HG03520 (cell line): ENCODE measurements at regions not wholly inside any gene's neighbourhood (a gene's known extent, or its start where the extent isn't known, plus 50 kb on each side); places are given as distances from the start of the nearest gene placed in this dataset.

Experiments
- ATAC-seq: cut with Tn5 transposase; IDR thresholded peaks from one replicate; pipeline ENCODE4 v1.9.1; 2021; ENCODE audit warnings: mild to moderate bottlenecking, moderate library complexity; ENCODE audit not compliant: unreplicated experiment

DNA sequence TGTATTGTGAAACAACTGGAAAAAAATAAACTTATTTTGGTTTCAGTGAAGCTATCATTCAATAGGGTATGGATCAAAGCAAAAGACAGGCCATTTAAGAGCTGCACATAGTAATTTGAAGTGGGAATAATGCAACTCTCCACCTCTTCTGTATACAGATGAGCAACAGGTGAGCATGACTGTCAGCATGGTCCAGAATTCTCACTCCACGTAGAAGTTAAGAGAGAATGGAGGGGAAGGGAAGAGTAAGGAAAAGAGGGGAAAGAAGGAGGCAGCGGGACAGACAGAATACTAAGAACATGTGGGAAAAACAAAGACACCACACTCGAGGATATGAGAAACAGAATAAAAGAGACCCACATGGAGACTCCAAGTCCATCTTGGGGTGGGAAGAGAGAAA, 396.1 kb upstream of the GRIA1 start:
- no peak for ATAC-seq

DNA sequence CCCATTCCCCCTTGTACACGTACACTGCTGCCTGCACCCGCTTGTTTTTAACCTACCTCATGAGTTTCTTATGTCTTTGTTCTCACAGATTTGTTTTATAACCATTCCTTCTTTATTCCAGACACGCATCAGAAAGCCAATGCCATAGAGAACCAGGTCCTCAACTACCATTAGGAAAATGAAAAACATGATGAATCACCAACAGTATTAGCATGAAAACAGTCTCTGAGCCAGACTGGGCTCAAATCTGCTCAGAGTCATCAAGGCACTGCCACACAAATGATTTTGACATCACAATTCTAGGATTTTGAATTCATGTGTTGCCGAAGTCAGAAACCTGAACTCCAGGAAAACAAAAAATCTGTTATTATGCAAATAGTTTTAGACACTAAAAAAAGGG, 394.1 kb upstream of the GRIA1 start:
- no peak for ATAC-seq

DNA sequence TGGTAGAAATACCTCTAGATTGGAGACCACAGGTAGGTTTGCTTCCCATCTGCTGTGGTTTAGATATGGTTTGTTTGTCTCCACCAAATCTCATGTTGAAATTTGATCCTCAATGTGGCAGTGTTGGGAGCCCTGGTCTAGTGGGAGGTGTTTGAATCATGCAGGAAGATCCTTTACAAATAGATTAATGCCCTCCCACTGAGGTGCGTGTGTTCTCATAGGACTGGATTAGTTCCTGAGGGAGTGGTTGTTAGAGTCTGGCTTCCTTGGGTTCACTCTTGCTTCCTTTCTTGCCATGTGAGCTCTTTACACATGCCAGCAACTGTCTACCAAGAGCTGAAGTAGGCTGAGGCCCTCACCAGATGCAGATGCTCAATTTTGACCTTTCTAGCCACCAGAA, 391.1 kb upstream of the GRIA1 start:
- ATAC-seq: no peak

DNA sequence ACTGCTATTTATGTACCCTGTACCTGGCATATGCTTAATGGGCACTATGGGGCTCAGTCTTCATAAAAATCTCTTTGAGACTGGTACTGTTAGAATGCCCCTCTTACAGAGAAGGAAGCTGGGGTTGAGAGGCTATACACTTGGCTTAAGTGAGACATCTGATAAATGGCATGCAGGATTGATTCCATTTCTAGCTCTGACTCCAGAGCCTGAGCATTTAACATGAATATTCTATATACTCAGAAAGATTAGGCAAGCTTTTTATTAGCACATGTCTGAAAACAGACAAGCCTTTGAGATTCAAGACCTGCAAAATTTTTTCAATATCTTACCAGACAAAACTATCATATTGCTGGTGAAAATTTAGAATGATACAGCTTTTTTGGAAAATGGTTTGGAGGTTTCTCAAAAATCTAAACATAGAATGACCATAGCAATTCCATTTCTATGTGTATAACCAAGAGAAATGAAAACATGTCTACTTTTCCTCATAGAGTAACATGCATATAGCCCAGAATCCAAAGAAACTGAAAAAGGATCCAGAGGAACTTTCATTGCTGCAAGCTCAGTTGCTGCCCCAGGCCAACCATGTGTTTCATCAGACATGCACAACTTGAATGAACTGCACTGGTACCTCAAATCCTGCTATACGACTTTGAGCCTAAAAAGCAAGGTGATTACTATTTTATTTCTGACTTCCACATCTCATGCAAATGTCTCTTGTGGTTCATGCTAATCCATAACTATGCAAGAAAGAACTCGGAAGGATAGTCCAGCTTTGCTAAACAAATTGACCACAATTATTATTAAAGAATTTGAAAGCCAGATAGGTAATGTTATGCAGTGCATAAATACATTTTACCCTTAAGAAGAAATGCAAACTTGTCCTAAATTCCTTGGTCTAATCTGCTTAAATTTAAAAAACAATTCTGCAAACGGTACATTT, 389.0 kb upstream of the GRIA1 start:
- ATAC-seq: no peak

DNA sequence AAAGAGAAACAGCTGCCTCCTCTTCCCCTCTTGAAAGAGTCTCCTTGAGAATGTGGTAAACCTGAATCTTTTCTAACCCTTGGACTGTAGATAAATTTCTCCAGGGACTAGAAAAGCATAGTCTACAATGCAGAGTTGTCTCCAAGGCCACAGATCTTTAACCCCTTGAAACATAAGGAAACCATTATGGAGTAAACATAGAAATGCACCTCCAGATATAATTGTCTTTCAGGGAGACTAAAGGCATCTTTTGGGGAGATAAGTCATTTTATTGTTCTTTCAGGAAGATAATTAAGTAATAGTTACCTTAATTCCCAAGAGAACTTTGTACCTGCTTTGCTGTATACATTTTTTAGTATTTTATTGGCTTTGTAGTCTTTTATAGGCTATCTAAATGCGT, 373.6 kb upstream of the GRIA1 start:
- ATAC-seq: no peak

DNA sequence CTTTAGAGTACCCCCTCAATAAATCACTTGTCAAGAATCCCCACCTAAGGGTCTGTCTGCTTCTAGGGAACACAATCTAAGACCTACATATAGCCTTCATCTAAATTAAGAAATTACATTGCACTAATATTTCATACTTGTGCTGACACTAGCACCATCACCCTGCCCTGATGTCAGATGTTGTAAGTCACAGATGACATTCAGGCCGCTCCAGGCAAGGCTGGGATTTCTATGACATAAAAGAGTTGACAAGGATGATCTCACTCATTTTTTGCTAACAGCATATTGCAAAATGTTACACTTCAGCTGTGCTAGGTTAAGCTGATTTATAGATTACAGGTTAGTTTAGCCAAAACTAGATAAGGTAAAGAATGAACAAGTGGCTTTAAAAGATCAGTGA, 372.5 kb upstream of the GRIA1 start:
- no peak for ATAC-seq

DNA sequence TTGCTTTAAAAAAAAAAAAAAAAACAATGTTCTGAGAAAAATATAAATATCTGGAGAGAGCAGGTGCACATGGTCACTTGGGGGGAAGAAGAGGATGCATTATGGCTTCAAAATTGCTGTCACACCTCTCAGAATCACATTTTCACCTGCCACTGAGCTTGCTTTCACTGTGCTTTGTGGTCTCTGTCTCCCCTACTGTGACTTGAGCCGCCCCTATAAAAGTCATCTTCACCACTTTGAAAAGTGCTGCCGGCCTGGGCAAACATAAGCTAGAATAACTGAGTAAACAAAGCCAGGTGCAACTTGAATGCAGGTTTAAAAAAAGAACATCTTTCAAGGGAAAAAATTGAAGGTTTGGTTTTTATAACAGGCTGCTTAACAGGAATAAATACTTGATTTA, 368.1 kb upstream of the GRIA1 start:
- no peak for ATAC-seq

DNA sequence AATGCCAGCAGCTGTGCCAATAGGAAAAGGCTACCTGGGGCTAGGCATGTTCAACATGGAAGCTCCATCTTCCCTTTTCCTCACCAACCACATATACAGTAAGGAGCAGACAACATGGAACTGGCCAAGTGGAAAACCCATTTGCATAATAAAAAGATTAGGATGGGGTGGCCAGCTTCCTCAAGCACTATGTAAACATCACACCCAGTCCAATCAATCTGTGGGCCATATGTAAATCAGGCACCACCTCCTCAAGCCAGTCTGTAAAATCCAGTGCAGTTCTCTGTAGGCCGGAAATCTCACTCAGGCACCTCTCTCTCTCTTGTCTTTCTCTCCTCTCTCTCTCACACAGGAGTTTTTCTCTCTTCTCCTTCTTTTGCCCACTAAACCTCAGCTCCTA, 360.2 kb upstream of the GRIA1 start:
- no peak for ATAC-seq

DNA sequence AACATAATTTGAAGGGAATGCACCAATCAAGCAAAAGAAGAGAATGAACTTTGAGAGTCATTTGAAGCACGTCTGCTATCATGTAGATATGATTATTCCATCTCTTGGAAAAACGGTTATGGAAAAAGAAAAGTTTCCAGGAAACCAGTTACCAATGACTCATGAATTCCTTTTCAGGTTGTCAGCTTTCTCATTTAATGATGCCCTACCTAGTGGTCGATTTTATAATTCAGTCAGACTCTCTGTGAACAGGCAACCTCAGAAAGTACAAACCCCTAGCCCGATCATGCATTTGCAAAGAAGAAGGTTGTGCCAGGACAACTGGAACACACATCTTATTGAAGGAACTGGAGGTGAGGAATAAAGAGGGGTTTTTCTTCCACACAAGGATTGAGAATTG, 355.1 kb upstream of the GRIA1 start:
- no peak for ATAC-seq

DNA sequence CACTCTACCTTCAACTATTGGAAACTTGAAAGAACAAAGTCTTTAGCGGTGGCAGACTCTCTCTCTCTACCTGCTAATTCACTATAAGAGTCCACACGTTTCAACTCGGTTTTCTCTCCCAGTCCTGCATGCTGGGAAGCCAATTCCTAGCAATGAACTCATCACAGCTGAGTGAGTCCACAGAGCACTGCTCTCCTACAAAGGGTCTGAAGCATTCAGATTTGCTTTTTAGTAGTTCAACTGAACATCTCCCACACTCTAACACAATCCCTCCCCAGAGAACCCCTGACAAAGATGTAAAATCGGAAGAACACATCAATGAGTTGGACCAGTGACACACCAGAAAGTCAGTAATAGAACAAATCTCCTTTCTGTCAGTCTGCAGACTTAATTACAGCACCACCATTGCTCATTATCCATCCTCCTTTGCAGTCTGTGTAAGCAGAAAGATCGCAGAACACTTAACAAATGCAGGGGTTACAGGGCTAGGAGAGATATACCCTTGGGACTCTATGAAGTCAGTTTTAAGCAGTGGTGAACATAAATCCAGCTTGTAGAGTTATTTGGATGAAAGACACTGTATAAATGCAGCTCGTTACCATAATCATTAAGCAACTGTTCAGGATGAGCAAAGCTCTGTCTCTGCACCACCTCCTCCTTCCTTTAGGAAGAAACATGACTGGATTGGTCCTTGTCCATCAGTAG, 353.4 kb upstream of the GRIA1 start:
- no peak for ATAC-seq

DNA sequence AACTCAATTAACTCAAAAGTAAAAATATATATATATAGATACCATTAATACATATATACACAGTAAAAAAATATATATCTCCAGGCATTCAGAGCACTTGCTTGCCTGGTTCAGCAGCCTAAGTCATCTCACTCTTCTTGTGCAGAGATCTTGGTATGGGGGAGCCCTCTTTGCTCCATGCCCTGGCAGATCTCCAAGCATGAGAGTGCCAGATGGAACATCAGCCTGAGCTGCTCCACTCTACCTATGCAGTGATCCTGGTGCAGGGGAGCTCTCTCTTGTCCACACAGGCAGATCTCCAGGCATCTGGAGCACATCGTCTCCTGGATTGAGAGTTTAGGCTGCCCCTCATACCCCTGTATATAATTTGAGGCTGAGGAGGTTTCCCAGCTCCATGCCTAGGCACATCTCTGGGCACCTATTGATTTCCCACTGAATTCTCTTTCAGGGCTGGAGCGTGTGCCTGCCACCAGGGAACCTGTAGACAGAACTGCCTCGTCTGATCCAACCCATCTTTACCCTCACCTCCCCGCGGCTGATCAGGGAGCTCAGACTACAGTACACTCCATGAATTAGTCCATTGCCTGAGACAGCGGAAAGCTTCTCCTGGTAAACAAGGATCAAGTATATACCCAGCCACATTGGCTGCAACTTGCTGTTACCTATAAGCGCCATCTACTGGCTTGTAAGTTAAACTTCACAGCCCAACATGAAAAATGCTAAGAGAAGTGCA, 342.4 kb upstream of the GRIA1 start:
- ATAC-seq: peak; percentile 93

DNA sequence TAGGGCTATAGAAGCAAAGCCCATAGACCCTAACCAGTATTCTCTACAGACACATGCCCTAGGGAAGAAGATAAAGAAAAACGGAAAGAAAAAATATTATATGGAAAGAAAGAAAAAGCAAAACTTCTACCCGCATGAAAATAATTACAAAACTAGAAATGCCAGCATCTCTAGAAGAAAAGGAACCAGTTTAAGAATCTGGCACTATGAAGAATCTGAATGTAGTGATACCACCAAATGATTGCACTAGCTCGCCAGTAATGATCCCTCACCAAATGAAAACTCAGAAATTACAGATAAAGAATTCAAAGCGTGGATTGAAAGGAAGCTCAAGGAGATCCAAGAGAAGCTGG, 341.9 kb upstream of the GRIA1 start:
- no peak for ATAC-seq

DNA sequence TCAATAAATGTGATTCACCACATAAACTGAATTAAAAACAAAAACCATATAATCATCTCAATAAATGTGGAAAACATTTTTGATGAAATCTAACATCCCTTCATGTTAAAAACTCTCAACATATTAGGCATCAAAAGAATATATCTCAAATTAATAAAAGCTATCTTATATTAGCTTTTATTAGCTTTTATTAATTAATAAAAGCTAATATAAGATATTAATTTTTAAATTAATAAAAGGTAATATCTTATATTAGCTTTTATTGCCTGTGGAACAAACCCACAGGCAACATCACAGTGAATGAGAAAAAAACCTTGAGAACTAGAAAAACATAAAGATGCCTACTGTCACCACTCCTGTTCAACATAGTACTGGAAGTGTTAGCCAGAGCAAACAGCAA, 338.9 kb upstream of the GRIA1 start:
- ATAC-seq: no peak

DNA sequence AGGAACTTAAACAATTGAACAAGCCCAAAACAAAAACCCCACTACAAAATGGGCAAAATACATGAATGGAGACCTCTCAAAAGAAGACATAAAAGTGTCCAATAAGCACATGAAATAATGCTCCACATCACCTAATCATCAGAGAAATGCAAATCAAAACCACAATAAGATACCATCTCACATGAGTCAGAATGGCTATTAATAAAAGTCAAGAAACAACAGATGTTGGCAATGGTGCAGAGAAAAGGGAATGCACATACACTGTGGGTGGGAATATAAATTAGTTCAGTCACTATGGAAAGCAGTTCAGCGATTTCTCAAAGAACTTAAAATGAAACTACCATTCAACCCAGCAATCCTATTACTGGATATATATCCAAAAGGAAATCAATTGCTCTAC, 337.4 kb upstream of the GRIA1 start:
- ATAC-seq: no peak

DNA sequence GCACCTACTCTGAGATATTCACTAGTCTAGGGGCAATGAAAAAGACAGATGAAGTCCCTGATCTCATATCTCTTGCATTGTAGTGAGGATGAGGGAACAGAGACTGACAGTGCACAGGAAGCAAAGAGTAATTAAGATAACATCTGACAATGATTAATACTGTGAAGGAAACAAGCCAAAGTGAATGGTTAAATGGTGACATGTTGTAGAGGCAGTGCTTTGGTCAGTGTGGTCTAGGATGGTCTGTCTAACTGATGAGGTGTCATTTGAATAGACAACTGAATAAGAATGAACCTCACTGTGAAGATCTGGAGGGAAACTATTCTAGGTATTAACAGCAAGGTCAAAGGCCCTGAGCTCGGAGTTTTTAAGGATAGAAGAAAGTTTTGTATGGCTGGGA, 333.3 kb upstream of the GRIA1 start:
- peak; percentile 40 for ATAC-seq

DNA sequence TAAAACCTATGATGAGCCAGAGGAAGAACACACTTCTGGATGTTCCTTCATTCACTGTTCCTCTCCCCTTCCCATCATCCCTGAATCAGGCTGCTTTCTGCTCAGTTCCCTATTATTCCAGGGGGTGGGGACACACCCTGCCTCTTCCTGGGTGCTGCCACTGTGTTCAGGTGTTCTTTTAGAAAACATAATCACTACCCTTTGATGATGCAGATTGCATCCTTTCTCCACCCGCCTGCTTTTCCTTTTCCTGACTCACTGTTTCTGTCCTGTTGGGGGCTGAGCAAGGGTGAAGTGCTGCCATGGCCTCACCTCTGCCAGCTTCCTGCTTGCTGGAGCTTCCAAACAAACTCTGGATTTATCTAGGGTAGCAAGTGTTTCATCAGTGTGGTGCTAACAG, 331.9 kb upstream of the GRIA1 start:
- ATAC-seq: no peak

DNA sequence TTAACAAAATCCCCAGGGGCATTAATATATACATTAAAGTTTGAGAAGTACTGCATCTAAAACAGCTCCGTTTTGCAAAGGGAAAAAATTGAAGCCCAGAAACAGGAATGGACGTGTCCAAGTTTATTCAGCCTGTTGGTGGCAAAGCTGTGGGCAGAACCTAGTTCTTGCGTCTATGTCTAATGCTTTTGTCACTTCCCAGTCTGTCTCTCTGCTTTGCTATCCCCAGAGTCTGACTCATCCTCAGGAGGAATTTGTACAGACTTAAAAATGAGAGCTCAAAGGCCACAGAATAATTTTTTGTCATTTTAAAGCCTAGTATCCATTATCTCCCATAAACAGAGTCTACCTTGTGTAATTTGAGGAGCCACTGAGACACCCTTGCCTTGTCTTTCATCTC, 330.9 kb upstream of the GRIA1 start:
- no peak for ATAC-seq

DNA sequence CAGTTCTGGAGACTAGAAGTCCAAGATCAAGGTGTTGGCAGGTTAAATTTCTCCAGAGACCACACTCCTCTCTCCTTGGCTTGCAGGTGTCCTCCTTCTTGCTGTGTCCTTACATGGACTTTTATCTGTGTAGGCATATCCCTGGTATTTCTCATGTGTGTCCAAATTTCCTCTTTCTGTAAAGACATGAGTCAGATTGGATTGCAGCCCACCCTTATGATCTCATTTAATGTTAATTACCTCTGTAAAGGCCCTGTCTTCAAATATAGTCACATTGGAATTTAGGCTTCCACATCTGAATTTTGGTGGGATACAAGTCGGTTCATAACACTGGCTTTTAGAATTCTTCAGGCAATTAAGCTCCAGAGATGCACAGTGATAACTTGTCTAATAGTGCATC, 322.2 kb upstream of the GRIA1 start:
- no peak for ATAC-seq

DNA sequence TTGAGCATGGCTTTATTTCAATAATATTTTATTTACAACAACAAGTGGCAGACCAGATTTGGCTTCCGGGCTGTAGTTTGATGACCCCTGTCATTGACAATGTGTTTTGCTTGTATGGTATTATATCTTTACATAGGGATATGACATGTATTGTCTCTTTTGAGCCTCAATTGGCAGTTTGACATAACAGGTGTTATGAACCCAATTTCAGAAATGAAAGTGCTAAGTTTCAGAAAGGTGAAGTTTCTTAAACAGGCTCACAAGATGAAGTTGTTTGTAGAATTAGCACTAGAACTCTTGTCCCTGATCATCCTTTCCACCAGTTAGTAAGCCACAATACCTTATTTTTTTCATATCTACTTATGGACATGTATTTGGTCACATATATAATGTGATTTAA, 303.0 kb upstream of the GRIA1 start:
- no peak for ATAC-seq

DNA sequence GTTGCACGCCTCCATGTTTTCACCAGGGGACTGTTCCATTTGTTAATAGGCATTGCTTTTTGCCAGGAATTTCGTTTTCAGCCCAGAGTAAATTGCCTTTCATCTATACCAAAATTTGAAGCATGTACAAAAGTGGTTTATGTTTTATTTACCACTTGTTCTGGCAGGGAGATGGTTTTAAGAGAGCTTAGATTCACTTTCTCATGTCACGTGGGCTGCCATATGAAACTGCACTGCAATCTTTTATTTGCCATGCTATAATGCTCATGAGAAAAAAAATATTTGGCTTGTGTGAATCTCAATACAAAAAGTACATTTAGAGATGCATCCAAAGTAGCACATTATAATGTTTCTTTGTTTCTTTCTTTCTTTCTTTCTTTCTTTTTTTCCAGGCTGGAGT, 284.1 kb upstream of the GRIA1 start:
- no peak for ATAC-seq

DNA sequence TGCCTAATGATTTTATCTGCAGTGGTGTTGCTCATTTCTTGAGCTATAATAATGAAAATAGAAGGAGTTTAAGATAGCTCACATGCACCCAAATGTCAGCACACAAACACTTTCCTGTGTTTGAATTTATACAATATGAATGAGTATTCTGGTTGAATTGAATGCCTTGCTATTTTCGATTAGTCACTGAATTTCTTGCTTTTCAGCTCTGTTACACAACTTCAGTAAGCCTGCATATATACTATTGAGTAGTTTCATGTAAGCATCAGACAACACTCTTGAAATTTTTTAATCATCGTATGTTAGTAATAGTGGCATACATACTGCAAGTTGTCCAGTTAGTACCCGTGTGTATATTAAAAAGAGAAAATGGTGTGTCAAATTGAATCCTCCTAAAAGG, 281.5 kb upstream of the GRIA1 start:
- no peak for ATAC-seq

DNA sequence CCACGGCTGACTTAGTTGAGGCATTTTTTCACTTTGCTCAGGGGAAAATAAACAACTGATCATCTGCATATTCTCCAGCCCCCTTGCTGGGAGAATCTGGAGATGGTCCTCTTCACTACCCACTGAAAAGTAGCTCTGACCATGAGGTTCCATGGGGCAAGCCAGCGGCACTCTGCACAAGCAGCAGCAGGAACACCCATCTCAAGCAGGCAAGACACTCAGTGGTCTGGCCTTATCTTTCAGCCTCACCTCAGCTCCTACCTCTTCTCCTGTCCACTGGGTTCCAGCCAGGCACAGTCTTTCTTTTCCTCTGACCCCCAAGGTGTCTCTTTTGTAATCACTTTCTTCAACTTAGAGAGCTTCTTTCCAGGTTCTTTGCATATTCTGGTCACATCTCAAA, 280.8 kb upstream of the GRIA1 start:
- ATAC-seq: no peak
